ENCODE measurements at regions not wholly inside any gene's neighbourhood (a gene's known extent, or its start where the extent isn't known, plus 50 kb on each side); places are given as distances from the start of the nearest gene placed in this dataset.

GRCh38 chr7:9324513-9324912 lies 891.1 kb downstream of the NXPH1 start:
- TF ChIP-seq CTCF (IDR thresholded peaks at IDR 0.05; ENCODE audit: low read length) = no peak
- TF ChIP-seq EZH2 (IDR thresholded peaks at IDR 0.05; ENCODE audit: borderline replicate concordance, low read length) = no peak

Data from OCI-LY1 (cell line).